A549 (cell line): ENCODE measurements at regions not wholly inside any gene's neighbourhood (a gene's known extent, or its start where the extent isn't known, plus 50 kb on each side); places are given as distances from the start of the nearest gene placed in this dataset.

Experiments
- ATAC-seq, 2 experiments: fragments of 200-7000 bp in 1 of 2; fragments of >200 bp in 1 of 2; cut with Nextera tagmentation in 1 of 2; cut with Tn5 transposase in 1 of 2; 3 replicates each; pipeline versions ENCODE4 v1.8.0 to v1.9.1; 2018 to 2020; ENCODE audit warnings: mild to moderate bottlenecking in 1 of 2, moderate library complexity in 1 of 2
- CTCF ChIA-PET: fragments of 300-600 bp; sonication (Branson Sonifier 250); formaldehyde crosslinking; extraction: SDS; loops from one replicate; lab custom pipeline; 2021; ENCODE audit warnings: antibody characterized with exemption, inconsistent platforms; lab: Yijun Ruan, JAX
- POLR2A ChIA-PET: fragments of 350-600 bp; formaldehyde crosslinking; extraction: SDS; loops from one replicate; lab custom pipeline; 2021; ENCODE audit warnings: antibody characterized with exemption, inconsistent platforms; lab: Yijun Ruan, JAX
- DNase-seq, 2 experiments: peaks; one replicate each; pipeline versions ENCODE4 v3.0.0 to v3.0.0-alpha.2; 2011 to 2016; ENCODE audit warnings: low read depth in 1 of 2, low spot score in 1 of 2
- FAIRE-seq: peaks from 2 replicates; lab custom pipeline; 2011; peaks lifted over from hg19 to GRCh38; lab: Jason Lieb, UNC
- H3K27ac ChIP-seq, 2 experiments: fragments of >200 bp; sonication (Bioruptor Twin); formaldehyde crosslinking; 3 replicates each; pipeline ENCODE4 v1.5.1; 2016 to 2017
- H3K4me1 ChIP-seq: fragments of >200 bp; sonication (Bioruptor Twin); formaldehyde crosslinking; 3 replicates; pipeline ENCODE4 v1.6.1; 2016
- H3K4me2 ChIP-seq: fragments of >200 bp; sonication (Bioruptor Twin); formaldehyde crosslinking; 3 replicates; pipeline ENCODE4 v1.6.1; 2016
- H3K4me3 ChIP-seq: fragments of >200 bp; sonication (Bioruptor Twin); formaldehyde crosslinking; 3 replicates; pipeline ENCODE4 v1.5.1; 2016
- H3K9me3 ChIP-seq: fragments of >200 bp; sonication (Bioruptor Twin); formaldehyde crosslinking; 3 replicates; pipeline ENCODE4 v1.6.1; 2016
- ATOH8 ChIP-seq: fragments of 250-450 bp; sonication (Bioruptor Pico); IDR thresholded peaks from 2 replicates; pipeline ENCODE4 v1.5.0; 2020; ENCODE audit warnings: low read depth, mild to moderate bottlenecking, moderate library complexity
- CBX8 ChIP-seq: fragments of 200-600 bp; sonication (generic); IDR thresholded peaks from 2 replicates; pipeline ENCODE4 v1.6.1; 2016
- CHD4 ChIP-seq: fragments of 200-600 bp; sonication (generic); IDR thresholded peaks from 2 replicates; pipeline ENCODE4 v1.6.1; 2016; ENCODE audit warnings: antibody characterized with exemption, mild to moderate bottlenecking, borderline replicate concordance
- E2F6 ChIP-seq: IDR thresholded peaks from 2 replicates; pipeline ENCODE4 v1.6.1; 2012; ENCODE audit warnings: low read depth, borderline replicate concordance
- EHF ChIP-seq: fragments of 250-450 bp; sonication (Bioruptor Pico); IDR thresholded peaks from 2 replicates; pipeline ENCODE4 v1.5.0; 2020; ENCODE audit warnings: mild to moderate bottlenecking
- EHMT2 ChIP-seq: fragments of 200-600 bp; sonication (generic); IDR thresholded peaks from 2 replicates; pipeline ENCODE4 v1.6.1; 2016; ENCODE audit warnings: antibody characterized with exemption, low read depth, mild to moderate bottlenecking, moderate library complexity
- ELK1 ChIP-seq: fragments of 150-350 bp; IDR thresholded peaks from 2 replicates; pipeline ENCODE4 v1.6.1; 2014; ENCODE audit warnings: low read depth, mild to moderate bottlenecking, low read length
- HDAC2 ChIP-seq: fragments of 200-600 bp; sonication (generic); IDR thresholded peaks from 2 replicates; pipeline ENCODE4 v1.6.1; 2016
- HEYL ChIP-seq: fragments of 250-450 bp; sonication (Bioruptor Pico); IDR thresholded peaks from 2 replicates; pipeline ENCODE4 v1.8.0; 2021; ENCODE audit warnings: mild to moderate bottlenecking, moderate library complexity
- HOXB13 ChIP-seq: fragments of 250-450 bp; sonication (Bioruptor Pico); IDR thresholded peaks from 2 replicates; pipeline ENCODE4 v1.5.0; 2020; ENCODE audit warnings: low read depth, mild to moderate bottlenecking, moderate library complexity
- JUN ChIP-seq, 2 experiments: fragments of >200 bp; sonication (Bioruptor Twin); formaldehyde crosslinking; IDR thresholded peaks; 2 replicates in 1 of 2; 3 replicates in 1 of 2; pipeline ENCODE4 v1.6.1; 2016 to 2017
- JUNB ChIP-seq: fragments of >200 bp; sonication (Bioruptor Twin); formaldehyde crosslinking; IDR thresholded peaks from 2 replicates; pipeline ENCODE4 v1.6.1; 2016
- KDM5A ChIP-seq: fragments of 200-600 bp; sonication (generic); IDR thresholded peaks from 2 replicates; pipeline ENCODE4 v1.6.1; 2016; ENCODE audit warnings: antibody characterized with exemption, mild to moderate bottlenecking
- MYC ChIP-seq: IDR thresholded peaks from 2 replicates; pipeline ENCODE4 v1.6.1; 2012; ENCODE audit warnings: mild to moderate bottlenecking, inconsistent platforms, low read length, improper control_type of control experiment, borderline replicate concordance
- NFE2L2 ChIP-seq: fragments of 150-350 bp; conservative IDR thresholded peaks from 2 replicates; pipeline ENCODE4 v1.6.1; 2014; ENCODE audit warnings: low read length
- NPAS2 ChIP-seq: fragments of 250-450 bp; sonication (Bioruptor Pico); IDR thresholded peaks from 2 replicates; pipeline ENCODE4 v1.8.0; 2022; ENCODE audit warnings: mild to moderate bottlenecking, moderate library complexity, borderline replicate concordance
- PBX3 ChIP-seq: IDR thresholded peaks from 2 replicates; pipeline ENCODE4 v1.6.1; 2012
- POLR2A ChIP-seq: IDR thresholded peaks from 2 replicates; pipeline ENCODE4 v1.6.1; 2012; ENCODE audit warnings: mild to moderate bottlenecking, low read length
- POLR2AphosphoS2 ChIP-seq: conservative IDR thresholded peaks from 2 replicates; pipeline ENCODE4 v1.6.1; 2012; ENCODE audit warnings: low read length, improper control_type of control experiment, inconsistent platforms
- RFX5 ChIP-seq: fragments of 450-650 bp; IDR thresholded peaks from 2 replicates; pipeline ENCODE4 v1.7.1; 2014; ENCODE audit warnings: antibody characterized with exemption, mild to moderate bottlenecking, moderate library complexity
- RNF2 ChIP-seq: fragments of 200-600 bp; sonication (generic); IDR thresholded peaks from 2 replicates; pipeline ENCODE4 v1.6.1; 2016; ENCODE audit warnings: low read depth, mild to moderate bottlenecking, antibody characterized with exemption, moderate library complexity, borderline replicate concordance
- SMC3 ChIP-seq: fragments of >200 bp; sonication (Bioruptor Twin); formaldehyde crosslinking; IDR thresholded peaks from 3 replicates; pipeline ENCODE4 v1.6.1; 2018; ENCODE audit warnings: inconsistent platforms
- SREBF2 ChIP-seq: fragments of 450-650 bp; IDR thresholded peaks from 2 replicates; pipeline ENCODE4 v1.6.1; 2014; ENCODE audit warnings: mild to moderate bottlenecking, moderate library complexity
- ZFP36 ChIP-seq: fragments of 450-650 bp; IDR thresholded peaks from 2 replicates; pipeline ENCODE4 v1.6.1; 2014; ENCODE audit warnings: borderline replicate concordance; ENCODE audit not compliant: partially characterized antibody
- ZNF302 ChIP-seq: fragments of 250-450 bp; sonication (Bioruptor Pico); IDR thresholded peaks from 2 replicates; pipeline ENCODE4 v1.9.0; 2021; ENCODE audit warnings: inconsistent platforms, mild to moderate bottlenecking, moderate library complexity
- WGBS: methylation state at CpG from one replicate; pipeline ENCODE4 v1.1.6; 2017; ENCODE audit errors: missing lambda C conversion rate; 5-methylcytosine and 5-hydroxymethylcytosine counted together
- TF ChIP-seq, protein P1 (sequence below): fragments of >200 bp; sonication (Bioruptor Twin); formaldehyde crosslinking; IDR thresholded peaks from 3 replicates; pipeline ENCODE4 v1.6.1; 2016
- TF ChIP-seq, protein P2 (sequence below): fragments of 250-450 bp; sonication (Bioruptor Pico); IDR thresholded peaks from 2 replicates; pipeline ENCODE4 v1.5.0; 2021; ENCODE audit warnings: mild to moderate bottlenecking, moderate library complexity, borderline replicate concordance

DNA sequence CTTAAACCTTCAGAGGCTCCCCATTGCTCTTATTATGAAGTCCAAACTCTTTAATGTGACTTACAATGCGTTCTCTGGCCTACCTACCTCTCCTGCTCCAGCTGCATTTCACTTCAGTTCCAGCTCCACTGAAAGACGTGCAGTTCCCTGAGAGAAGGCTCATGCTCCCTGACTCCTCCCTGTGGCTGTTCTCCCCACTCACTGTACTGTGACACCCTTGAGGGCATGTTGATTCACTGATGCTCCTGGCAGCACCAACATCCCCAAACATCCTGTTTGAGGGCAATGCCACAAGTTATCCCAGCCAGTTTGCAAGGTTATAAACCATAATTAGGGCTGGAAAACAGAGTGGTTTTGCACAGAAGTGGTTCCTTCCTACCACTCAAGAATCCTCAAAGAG lies 111.2 kb downstream of the LSM5 start:
- ATAC-seq (peak; percentile 39 to 64; a peak in 3 of 6 replicates), FAIRE-seq (no peak), DNase-seq (no peak)
- H3K9me3 ChIP-seq, result no peaks in the 10 kb centered on the region
- 0% methylated on average over 2 of the region's 2 CpGs for WGBS
- TF ChIP-seq EHF (CRISPR knock-in tag), result no peak
- TF ChIP-seq HEYL (CRISPR knock-in tag), result no peak
- no peak for TF ChIP-seq HDAC2
- TF ChIP-seq, protein P1, sequence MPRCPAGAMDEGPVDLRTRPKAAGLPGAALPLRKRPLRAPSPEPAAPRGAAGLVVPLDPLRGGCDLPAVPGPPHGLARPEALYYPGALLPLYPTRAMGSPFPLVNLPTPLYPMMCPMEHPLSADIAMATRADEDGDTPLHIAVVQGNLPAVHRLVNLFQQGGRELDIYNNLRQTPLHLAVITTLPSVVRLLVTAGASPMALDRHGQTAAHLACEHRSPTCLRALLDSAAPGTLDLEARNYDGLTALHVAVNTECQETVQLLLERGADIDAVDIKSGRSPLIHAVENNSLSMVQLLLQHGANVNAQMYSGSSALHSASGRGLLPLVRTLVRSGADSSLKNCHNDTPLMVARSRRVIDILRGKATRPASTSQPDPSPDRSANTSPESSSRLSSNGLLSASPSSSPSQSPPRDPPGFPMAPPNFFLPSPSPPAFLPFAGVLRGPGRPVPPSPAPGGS, result no peak
- TF ChIP-seq JUN (IDR thresholded peaks at IDR 0.05), result no peak
- TF ChIP-seq PBX3, result no peak
- no peak for TF ChIP-seq CHD4
- TF ChIP-seq RNF2, result no peak
- TF ChIP-seq POLR2AphosphoS2, result no peak
- no peak for TF ChIP-seq POLR2A
- TF ChIP-seq ELK1, result no peak
- no peak for TF ChIP-seq HOXB13 (CRISPR knock-in tag)
- TF ChIP-seq ZFP36, result no peak
- TF ChIP-seq, protein P2, sequence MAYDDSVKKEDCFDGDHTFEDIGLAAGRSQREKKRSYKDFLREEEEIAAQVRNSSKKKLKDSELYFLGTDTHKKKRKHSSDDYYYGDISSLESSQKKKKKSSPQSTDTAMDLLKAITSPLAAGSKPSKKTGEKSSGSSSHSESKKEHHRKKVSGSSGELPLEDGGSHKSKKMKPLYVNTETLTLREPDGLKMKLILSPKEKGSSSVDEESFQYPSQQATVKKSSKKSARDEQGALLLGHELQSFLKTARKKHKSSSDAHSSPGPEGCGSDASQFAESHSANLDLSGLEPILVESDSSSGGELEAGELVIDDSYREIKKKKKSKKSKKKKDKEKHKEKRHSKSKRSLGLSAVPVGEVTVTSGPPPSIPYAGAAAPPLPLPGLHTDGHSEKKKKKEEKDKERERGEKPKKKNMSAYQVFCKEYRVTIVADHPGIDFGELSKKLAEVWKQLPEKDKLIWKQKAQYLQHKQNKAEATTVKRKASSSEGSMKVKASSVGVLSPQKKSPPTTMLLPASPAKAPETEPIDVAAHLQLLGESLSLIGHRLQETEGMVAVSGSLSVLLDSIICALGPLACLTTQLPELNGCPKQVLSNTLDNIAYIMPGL (CRISPR knock-in tag), result no peak
- POLR2A ChIA-PET, result no interaction called here
- H3K27ac ChIP-seq, result no peak overlapping the region
- no peaks in the 10 kb centered on the region for H3K4me1 ChIP-seq
- no peak overlapping the region for H3K4me2 ChIP-seq
- CTCF ChIA-PET, result no interaction called here
- no peak overlapping the region for H3K4me3 ChIP-seq

DNA sequence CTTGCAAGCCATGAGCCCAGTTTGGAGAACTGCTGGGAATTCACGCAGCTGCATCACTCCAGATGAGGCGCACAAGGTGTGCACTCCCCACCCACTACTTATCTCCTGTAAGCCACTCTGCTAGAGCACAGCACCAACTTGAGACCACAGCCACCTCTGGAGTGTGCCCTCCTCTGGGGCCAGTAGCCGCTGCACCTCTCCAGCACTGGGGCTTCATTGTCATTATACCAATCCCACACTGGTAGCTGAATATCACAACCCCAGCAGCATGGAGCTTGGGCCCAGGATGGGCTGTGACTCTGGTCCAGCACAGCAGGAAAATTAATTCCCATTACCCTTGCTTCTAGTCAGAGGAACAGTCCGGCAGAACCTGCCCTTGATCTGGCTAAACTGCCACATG lies 125.6 kb downstream of the LSM5 start:
- TF ChIP-seq ATOH8 (CRISPR knock-in tag), result no peak
- TF ChIP-seq JUN (IDR thresholded peaks at IDR 0.05), result no peak
- no peak for TF ChIP-seq MYC
- TF ChIP-seq ZNF302 (CRISPR knock-in tag), result no peak
- no peak for TF ChIP-seq EHMT2
- TF ChIP-seq HOXB13 (CRISPR knock-in tag), result no peak
- TF ChIP-seq JUNB, result no peak
- TF ChIP-seq SMC3, result no peak
- no peak for TF ChIP-seq ZFP36
- no peak for TF ChIP-seq E2F6
- no peak for TF ChIP-seq SREBF2
- TF ChIP-seq RFX5, result no peak
- no peak for TF ChIP-seq NFE2L2
- TF ChIP-seq NPAS2 (CRISPR knock-in tag), result no peak
- TF ChIP-seq KDM5A, result no peak
- no peak for TF ChIP-seq CBX8
- TF ChIP-seq, protein P1, result no peak
- Histone ChIP-seq H3K4me1 (no peaks in the 10 kb centered on the region), H3K27ac (no peak overlapping the region), H3K4me2 (no peak overlapping the region), H3K4me3 (no peak overlapping the region), H3K9me3 (peaks cover 7% of the 10 kb centered on the region; the same call in 1 of the 3 replicates)
- no peak for DNase-seq
- ChIA-PET POLR2A (no interaction called here), CTCF (interaction anchor here (1.2 to 2.4 kb wide), 2 partner anchors 8 to 10 kb away, joined by 3 to 6 read pairs; no protein-coding TSS in a partner anchor)
- no peak for ATAC-seq
- FAIRE-seq, result no peak
- 51% methylated on average over 2 of the region's 4 CpGs for WGBS
